ENCODE measurements at regions not wholly inside any gene's neighbourhood (a gene's known extent, or its start where the extent isn't known, plus 50 kb on each side); places are given as distances from the start of the nearest gene placed in this dataset.
"Not testable (repeated sequence)": the region's sequence is repeated elsewhere in the genome, so short reads cannot be mapped to it uniquely, and the experiment has no call there.

DNA sequence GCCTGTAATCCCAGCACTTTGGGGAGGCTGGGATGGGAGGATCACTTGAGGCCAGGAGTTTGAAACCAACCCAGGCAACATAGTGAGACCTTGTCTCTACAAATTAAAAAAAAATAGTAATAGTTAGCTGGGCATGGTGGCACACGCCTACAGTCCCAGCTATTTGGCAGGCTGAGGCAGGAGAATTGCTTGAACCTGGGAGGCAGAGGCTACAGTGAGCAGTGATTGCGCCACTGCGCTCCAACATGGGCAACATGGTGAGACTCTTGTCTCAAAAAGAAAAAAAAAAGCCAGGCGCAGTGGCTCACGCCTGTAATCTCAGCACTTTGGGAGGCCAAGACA is 56.9 kb upstream of the MRTFB start:
- no peak for DNase-seq
- TF ChIP-seq, protein P1, sequence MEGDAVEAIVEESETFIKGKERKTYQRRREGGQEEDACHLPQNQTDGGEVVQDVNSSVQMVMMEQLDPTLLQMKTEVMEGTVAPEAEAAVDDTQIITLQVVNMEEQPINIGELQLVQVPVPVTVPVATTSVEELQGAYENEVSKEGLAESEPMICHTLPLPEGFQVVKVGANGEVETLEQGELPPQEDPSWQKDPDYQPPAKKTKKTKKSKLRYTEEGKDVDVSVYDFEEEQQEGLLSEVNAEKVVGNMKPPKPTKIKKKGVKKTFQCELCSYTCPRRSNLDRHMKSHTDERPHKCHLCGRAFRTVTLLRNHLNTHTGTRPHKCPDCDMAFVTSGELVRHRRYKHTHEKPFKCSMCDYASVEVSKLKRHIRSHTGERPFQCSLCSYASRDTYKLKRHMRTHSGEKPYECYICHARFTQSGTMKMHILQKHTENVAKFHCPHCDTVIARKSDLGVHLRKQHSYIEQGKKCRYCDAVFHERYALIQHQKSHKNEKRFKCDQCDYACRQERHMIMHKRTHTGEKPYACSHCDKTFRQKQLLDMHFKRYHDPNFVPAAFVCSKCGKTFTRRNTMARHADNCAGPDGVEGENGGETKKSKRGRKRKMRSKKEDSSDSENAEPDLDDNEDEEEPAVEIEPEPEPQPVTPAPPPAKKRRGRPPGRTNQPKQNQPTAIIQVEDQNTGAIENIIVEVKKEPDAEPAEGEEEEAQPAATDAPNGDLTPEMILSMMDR (IDR thresholded peaks at IDR 0.05; ENCODE audit: borderline replicate concordance), result no peak
- intact Hi-C loops (cut with micrococcal nuclease), result loop anchor here (10.0 kb wide), 1 partner anchor 171 kb away; no protein-coding TSS in a partner anchor
- H3K9me3 ChIP-seq (replicated peaks), result no peaks in the 10 kb centered on the region
- H3K4me1 ChIP-seq, result peaks cover 54% of the 10 kb centered on the region
- H3K4me3 ChIP-seq, result no peak overlapping the region
- no peaks in the 10 kb centered on the region for H3K27me3 ChIP-seq (ENCODE audit: low read depth)
- no peaks in the 10 kb centered on the region for H3K36me3 ChIP-seq
- peak overlapping the region; percentile 80 for H3K27ac ChIP-seq (replicated peaks)

DNA sequence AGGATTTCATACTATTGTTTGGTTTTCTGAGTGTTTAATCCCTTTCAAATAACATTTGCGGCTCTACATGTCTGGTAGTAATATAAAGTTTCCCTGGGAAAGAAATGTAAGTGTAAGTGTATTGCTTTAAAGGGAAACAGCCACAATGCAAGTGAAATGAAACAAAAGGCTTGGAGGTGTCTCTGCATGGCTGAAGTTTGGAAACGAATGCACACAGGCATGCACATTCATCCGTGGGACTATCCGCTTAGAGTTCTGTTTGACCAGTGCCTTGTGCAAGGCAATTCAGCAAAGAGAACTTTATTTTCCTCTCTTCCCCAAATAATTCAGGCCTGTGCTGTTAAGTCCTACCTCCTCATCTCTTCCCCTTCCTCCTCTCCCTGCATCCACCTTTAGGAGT is 56.1 kb upstream of the MRTFB start:
- H3K4me1 ChIP-seq, result peaks cover 54% of the 10 kb centered on the region
- TF ChIP-seq, protein P1 (IDR thresholded peaks at IDR 0.05; ENCODE audit: borderline replicate concordance), result no peak
- intact Hi-C loops (cut with micrococcal nuclease), result loop anchor here (10.0 kb wide), 1 partner anchor 170 kb away; no protein-coding TSS in a partner anchor
- H3K27ac ChIP-seq (replicated peaks), result peak overlapping the region; percentile 80
- H3K9me3 ChIP-seq (replicated peaks), result no peaks in the 10 kb centered on the region
- peak overlapping the region; percentile 51 for H3K4me3 ChIP-seq
- H3K27me3 ChIP-seq (ENCODE audit: low read depth), result no peaks in the 10 kb centered on the region
- H3K36me3 ChIP-seq, result no peaks in the 10 kb centered on the region
- DNase-seq, result no peak

DNA sequence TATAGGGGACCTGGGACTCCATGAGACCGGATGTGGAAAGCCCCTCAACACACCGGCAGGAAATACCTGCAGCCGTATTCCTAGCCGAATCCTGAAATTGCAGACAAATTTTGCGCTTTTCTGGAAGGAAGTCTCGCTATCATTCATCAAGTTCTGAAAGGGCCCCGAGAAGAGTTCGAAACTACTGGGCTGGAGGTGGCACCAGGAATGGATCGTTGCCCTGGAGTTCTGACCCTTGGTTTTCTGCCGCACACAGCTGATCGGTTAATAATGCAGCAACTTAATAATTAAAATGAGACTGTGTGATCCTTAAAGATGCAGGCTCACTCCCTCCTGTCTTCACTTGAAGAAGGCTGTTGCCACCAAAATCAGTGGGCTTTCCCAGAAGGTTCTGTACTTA is 55.7 kb upstream of the MRTFB start:
- peak overlapping the region; percentile 80 for H3K27ac ChIP-seq (replicated peaks)
- H3K36me3 ChIP-seq, result no peaks in the 10 kb centered on the region
- no peaks in the 10 kb centered on the region for H3K9me3 ChIP-seq (replicated peaks)
- TF ChIP-seq, protein P1 (IDR thresholded peaks at IDR 0.05; ENCODE audit: borderline replicate concordance), result no peak
- H3K27me3 ChIP-seq (ENCODE audit: low read depth), result no peaks in the 10 kb centered on the region
- no peak for DNase-seq
- intact Hi-C loops (cut with micrococcal nuclease), result loop anchor here (10.0 kb wide), 1 partner anchor 169 kb away; no protein-coding TSS in a partner anchor
- peaks cover 54% of the 10 kb centered on the region for H3K4me1 ChIP-seq
- peak overlapping the region; percentile 51 for H3K4me3 ChIP-seq

DNA sequence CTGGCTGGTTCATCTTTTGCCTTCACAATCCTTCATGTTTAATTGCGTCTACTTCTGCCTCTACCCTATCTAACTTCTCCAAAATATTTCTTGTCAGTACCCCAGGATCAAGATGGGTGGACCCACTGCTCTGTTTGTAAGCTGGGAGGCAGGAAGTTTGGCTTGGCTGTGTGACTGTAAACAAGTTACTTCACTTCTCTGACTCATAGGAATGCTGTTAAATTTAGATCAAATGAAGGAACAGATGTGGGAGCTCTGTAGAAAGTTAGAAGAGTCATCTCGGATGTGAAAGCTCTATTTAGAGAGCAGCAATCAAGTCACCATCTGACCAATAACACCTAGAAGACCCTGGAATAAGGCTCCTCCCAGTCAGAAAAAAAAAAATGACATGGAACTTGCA is 55.2 kb upstream of the MRTFB start:
- TF ChIP-seq, protein P1 (IDR thresholded peaks at IDR 0.05; ENCODE audit: borderline replicate concordance), result peak; percentile 28
- H3K27me3 ChIP-seq (ENCODE audit: low read depth), result no peaks in the 10 kb centered on the region
- intact Hi-C loops (cut with micrococcal nuclease), result loop anchor here (10.0 kb wide), 1 partner anchor 169 kb away; no protein-coding TSS in a partner anchor
- no peaks in the 10 kb centered on the region for H3K36me3 ChIP-seq
- H3K27ac ChIP-seq (replicated peaks), result peak overlapping the region; percentile 80
- H3K9me3 ChIP-seq (replicated peaks), result no peaks in the 10 kb centered on the region
- H3K4me1 ChIP-seq, result peaks cover 54% of the 10 kb centered on the region
- H3K4me3 ChIP-seq, result peak overlapping the region; percentile 51
- no peak for DNase-seq

DNA sequence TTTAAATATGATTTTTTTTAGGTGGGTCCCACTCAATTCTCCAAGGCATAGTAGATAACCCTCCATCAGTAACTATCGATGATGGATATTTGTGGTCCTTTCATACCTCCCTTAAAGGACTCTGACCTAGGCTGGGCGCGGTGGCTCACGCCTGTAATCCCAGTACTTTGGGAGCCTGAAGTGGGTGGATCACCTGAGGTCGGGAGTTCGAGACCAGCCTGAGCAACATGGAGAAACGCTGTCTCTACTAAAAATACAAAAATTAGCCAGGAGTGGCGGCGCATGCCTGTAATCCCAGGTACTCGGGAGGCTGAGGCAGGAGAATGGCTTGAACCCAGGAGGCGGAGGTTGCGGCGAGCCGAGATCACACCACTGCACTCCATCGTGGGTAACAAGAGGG is 54.8 kb upstream of the MRTFB start:
- Histone ChIP-seq H3K27ac (replicated peaks) (peak overlapping the region; percentile 80), H3K4me3 (peak overlapping the region; percentile 51), H3K4me1 (peaks cover 52% of the 10 kb centered on the region)
- intact Hi-C loops (cut with micrococcal nuclease), result loop anchor here (10.0 kb wide), 1 partner anchor 168 kb away; no protein-coding TSS in a partner anchor
- not testable (repeated sequence) for H3K9me3 ChIP-seq (replicated peaks); H3K27me3 ChIP-seq (ENCODE audit: low read depth); H3K36me3 ChIP-seq; DNase-seq

DNA sequence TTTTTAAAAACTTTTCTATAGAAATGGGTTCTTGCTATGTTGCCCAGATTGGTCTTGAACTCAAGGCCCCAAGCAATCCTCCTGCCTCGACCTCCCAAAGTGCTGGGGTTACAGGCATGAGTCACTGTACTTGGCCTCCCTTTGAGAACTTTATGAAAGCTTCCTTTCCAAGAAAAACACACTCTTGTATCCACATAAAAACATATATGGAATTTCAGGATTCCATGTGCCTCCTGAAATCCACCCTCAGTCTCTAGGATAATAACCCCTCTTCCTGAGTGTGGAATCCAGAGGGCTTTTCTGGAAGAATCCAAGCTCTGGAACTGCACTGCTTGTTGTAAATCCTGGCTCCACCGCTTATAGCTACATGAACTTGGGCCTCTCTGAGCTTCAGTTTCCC is 53.2 kb upstream of the MRTFB start:
- TF ChIP-seq, protein P1 (IDR thresholded peaks at IDR 0.05; ENCODE audit: borderline replicate concordance), result no peak
- Histone ChIP-seq H3K4me3 (no peak overlapping the region), H3K4me1 (peaks cover 37% of the 10 kb centered on the region), H3K9me3 (replicated peaks) (no peaks in the 10 kb centered on the region), H3K27me3 (ENCODE audit: low read depth) (no peaks in the 10 kb centered on the region), H3K36me3 (no peaks in the 10 kb centered on the region), H3K27ac (replicated peaks) (no peak overlapping the region)
- no peak for DNase-seq
- intact Hi-C loops (cut with micrococcal nuclease), result loop anchor here (10.0 kb wide), 1 partner anchor 167 kb away; no protein-coding TSS in a partner anchor
